Cardiac muscle cell (in vitro differentiated cells and primary cell): ENCODE measurements at regions not wholly inside any gene's neighbourhood (a gene's known extent, or its start where the extent isn't known, plus 50 kb on each side); places are given as distances from the start of the nearest gene placed in this dataset.
A peak's percentile ranks its signal among the peaks of the same experiment; 100 is the strongest.

Experiments
- DNase-seq, 2 donors: peaks; one replicate each; pipeline versions ENCODE4 v3.0.0 to v3.0.0-alpha.2; 2010 to 2017; ENCODE audit warnings: low read depth in 1 of 2, low spot score in 1 of 2
- H3K27ac ChIP-seq: fragments of 200-600 bp; sonication (generic); 2 replicates; pipeline ENCODE4 v1.5.1; 2016
- H3K27me3 ChIP-seq: fragments of 200-600 bp; sonication (generic); 2 replicates; pipeline ENCODE4 v1.6.0; 2016; ENCODE audit warnings: control low read depth
- H3K36me3 ChIP-seq: fragments of 200-600 bp; sonication (generic); 2 replicates; pipeline ENCODE4 v1.5.1; 2016; ENCODE audit warnings: control low read depth
- H3K4me1 ChIP-seq: fragments of 200-600 bp; sonication (generic); 2 replicates; pipeline ENCODE4 v1.8.1; 2017; ENCODE audit warnings: low read depth, mild to moderate bottlenecking, mixed run types
- H3K4me3 ChIP-seq: fragments of 200-600 bp; sonication (generic); 2 replicates; pipeline ENCODE4 v1.5.1; 2016; ENCODE audit warnings: mild to moderate bottlenecking
- H3K9me3 ChIP-seq: fragments of 200-600 bp; sonication (generic); 2 replicates; pipeline ENCODE4 v1.5.1; 2017; ENCODE audit warnings: low read depth, mild to moderate bottlenecking, control low read depth
- CTCF ChIP-seq: IDR thresholded peaks from 2 replicates; pipeline ENCODE4 v1.5.1; 2012; ENCODE audit warnings: low read depth, mild to moderate bottlenecking, low read length

- DNase-seq = no peak
- Histone ChIP-seq H3K4me3 (no peak overlapping the region), H3K27ac (no peak overlapping the region), H3K27me3 (no peaks in the 10 kb centered on the region), H3K4me1 (no peaks in the 10 kb centered on the region), H3K36me3 (no peaks in the 10 kb centered on the region), H3K9me3 (no peaks in the 10 kb centered on the region)
- TF ChIP-seq CTCF = no peak
These were observed 134.5 kb downstream of the PPP1R3A start for GRCh38 chr7:113784316-113784715.

DNA sequence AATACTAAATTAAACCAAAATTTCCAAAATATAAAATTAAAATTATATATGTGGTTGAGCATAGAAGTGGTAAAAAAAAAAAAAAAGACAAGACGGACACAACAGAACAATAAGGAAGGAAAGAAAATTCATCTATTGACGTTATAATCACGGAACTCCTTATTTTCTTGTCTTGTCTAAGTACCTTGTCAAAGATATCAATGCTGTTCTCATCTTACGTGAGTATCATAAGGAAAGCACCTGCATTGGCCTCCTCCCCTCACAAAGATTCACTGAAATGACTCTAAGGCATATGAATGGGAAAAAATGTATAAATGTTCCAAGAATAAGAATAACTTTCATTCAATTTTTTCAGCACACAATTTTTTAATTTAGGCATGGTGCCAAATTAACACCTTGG is 135.4 kb downstream of the PPP1R3A start:
- no peaks in the 10 kb centered on the region for H3K36me3 ChIP-seq
- no peaks in the 10 kb centered on the region for H3K9me3 ChIP-seq
- DNase-seq = no peak
- no peaks in the 10 kb centered on the region for H3K4me1 ChIP-seq
- TF ChIP-seq CTCF = no peak
- no peak overlapping the region for H3K4me3 ChIP-seq
- H3K27me3 ChIP-seq = no peaks in the 10 kb centered on the region
- no peak overlapping the region for H3K27ac ChIP-seq

DNA sequence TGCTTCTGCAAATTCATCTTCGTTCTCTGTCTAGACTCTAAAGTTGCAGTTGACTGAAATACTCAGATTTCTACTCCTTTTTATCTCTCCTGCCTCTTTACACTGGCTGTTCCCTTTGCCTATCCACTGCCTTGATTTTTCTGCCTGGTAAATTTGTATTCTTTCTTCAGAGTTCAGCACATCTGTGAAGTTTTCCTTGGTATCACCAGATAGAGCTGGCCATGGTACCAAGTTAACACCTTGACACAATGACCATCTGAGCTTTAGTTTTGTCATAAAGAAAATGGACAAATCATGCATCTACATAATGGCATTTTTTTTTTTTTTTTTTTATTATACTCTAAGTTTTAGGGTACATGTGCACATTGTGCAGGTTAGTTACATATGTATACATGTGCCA is 143.0 kb downstream of the PPP1R3A start:
- H3K27me3 ChIP-seq = no peaks in the 10 kb centered on the region
- H3K4me1 ChIP-seq = peaks cover 5% of the 10 kb centered on the region
- no peak for DNase-seq
- no peaks in the 10 kb centered on the region for H3K9me3 ChIP-seq
- H3K27ac ChIP-seq = no peak overlapping the region
- H3K4me3 ChIP-seq = no peak overlapping the region
- TF ChIP-seq CTCF = no peak
- no peaks in the 10 kb centered on the region for H3K36me3 ChIP-seq

DNA sequence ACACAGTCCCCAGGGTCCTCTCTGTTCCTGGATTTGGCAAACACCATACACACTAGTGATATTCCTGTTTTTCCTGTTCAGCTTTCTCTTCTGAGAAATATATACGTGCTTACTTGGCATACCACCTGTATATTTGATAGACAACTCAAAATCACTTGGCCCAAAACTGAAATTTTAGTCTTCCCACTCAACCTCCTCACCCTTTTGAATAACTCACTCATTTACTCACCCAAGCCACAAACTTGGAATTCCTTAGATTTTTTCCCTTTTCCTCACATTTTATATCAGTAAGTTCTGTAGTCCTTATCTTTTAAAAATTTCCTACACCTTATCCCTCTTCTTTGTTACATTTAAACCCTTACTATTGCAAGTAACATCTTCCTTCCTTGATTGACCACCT is 143.4 kb downstream of the PPP1R3A start:
- H3K36me3 ChIP-seq = no peaks in the 10 kb centered on the region
- no peaks in the 10 kb centered on the region for H3K27me3 ChIP-seq
- no peak overlapping the region for H3K27ac ChIP-seq
- no peak overlapping the region for H3K4me3 ChIP-seq
- peaks cover 5% of the 10 kb centered on the region for H3K4me1 ChIP-seq
- no peak for DNase-seq
- TF ChIP-seq CTCF = no peak
- H3K9me3 ChIP-seq = no peaks in the 10 kb centered on the region

DNA sequence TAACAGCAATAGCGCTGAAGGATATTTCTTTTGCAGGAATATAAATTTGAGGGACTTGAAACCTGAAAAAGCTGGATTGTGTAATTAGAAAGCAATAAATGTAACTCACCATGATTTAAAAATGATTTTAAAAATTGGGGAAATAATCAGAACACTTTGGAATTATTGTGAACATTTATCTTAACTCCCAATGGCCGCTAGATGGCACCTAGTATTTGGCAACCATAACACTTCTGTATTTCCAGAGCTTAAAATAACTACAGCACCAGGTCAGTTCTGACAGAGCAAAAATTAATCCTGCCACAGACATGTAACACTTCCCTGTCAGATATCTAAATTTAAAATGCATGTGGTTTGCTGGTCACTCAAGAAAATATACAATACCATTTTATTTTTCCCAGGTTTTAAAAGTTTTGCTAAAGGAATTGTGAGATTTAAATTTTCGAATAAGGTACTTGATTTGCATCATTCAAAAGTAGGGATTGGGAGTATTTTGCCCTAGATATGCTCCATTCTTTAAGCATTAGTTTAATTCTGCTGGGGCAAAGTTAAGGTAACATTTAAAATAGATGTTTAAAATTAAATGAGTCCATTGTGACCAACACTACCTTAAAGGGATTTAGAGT is 144.5 kb downstream of the PPP1R3A start:
- peak; percentile 61 to 75 for DNase-seq
- Histone ChIP-seq H3K4me3 (no peak overlapping the region), H3K27ac (no peak overlapping the region)

More for the DNA sequence above, 144.5 kb downstream of the PPP1R3A start:
- H3K27me3 ChIP-seq = no peaks in the 10 kb centered on the region
- TF ChIP-seq CTCF = peak; percentile 72
- peaks cover 5% of the 10 kb centered on the region for H3K4me1 ChIP-seq
- no peaks in the 10 kb centered on the region for H3K36me3 ChIP-seq
- H3K9me3 ChIP-seq = no peaks in the 10 kb centered on the region
